ENCODE measurements at regions not wholly inside any gene's neighbourhood (a gene's known extent, or its start where the extent isn't known, plus 50 kb on each side); places are given as distances from the start of the nearest gene placed in this dataset.
"Not testable (repeated sequence)": the region's sequence is repeated elsewhere in the genome, so short reads cannot be mapped to it uniquely, and the experiment has no call there.

DNA sequence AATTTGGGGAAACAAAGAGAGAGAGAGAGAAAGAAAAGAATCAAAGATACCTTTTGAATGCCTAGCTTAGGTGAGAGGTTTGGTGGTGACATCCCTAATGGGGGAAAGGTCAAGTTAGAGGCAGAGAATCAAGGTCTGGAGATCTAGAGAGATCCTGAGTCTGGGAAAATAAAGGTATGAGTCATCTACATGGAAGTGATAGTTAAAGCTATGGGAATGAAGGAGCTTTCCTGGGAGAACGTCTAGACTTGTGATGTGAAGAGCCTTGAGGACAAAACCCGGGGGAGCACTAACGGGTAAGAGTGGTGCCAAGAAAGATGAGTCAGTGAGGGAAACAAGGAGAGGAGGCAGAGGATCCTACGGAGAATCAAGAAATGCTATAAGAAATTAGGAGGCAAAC lies 110.8 kb upstream of the RUNX1 start:
- Histone ChIP-seq H3K36me3 (ENCODE audit: control insufficient read depth in 1 of 2, insufficient read depth in 2 of 2, low read length in 2 of 2) (no peaks in the 10 kb centered on the region), H3K9ac (ENCODE audit: low read depth in 1 of 2, low read length in 2 of 2) (no peak overlapping the region), H3K4me3 (ENCODE audit: low read depth in 1 of 2, low read length in 2 of 2) (no peak overlapping the region), H3K9me3 (ENCODE audit: control insufficient read depth in 1 of 2, low read length in 2 of 2) (peaks cover 0 to 8% of the 10 kb centered on the region in 2 donors), H3K27ac (ENCODE audit: low read depth, low read length) (no peak overlapping the region), H3K27me3 (ENCODE audit: control insufficient read depth in 1 of 2, insufficient read depth in 2 of 2, low read length in 2 of 2) (no peaks in the 10 kb centered on the region), H3K4me1 (ENCODE audit: control insufficient read depth in 1 of 2, insufficient read depth in 2 of 2, low read length in 2 of 2) (no peaks in the 10 kb centered on the region)

DNA sequence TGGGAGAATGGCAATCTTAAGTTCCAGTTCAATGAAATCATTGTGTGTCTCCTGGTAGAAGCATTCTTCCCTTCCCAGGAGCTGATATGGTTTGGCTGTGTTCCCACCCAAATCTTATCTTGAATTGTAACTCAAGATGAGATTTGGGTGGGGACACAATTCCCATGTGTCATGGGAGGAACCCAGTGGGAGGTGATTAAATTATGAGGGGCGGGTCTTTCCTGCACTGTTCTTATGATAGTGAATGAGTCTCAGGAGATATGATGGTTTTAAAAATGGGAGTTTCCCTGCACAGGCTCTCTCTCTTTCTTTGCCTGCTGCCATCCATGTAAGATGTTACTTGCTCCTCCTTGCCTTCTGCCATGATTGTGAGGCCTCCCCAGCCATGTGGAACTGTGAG lies 108.3 kb upstream of the RUNX1 start:
- not testable (repeated sequence) for H3K27me3 ChIP-seq (ENCODE audit: control insufficient read depth in 1 of 2, insufficient read depth in 2 of 2, low read length in 2 of 2); H3K4me3 ChIP-seq (ENCODE audit: low read depth in 1 of 2, low read length in 2 of 2); H3K9me3 ChIP-seq (ENCODE audit: control insufficient read depth in 1 of 2, low read length in 2 of 2); H3K9ac ChIP-seq (ENCODE audit: low read depth in 1 of 2, low read length in 2 of 2); H3K36me3 ChIP-seq (ENCODE audit: control insufficient read depth in 1 of 2, insufficient read depth in 2 of 2, low read length in 2 of 2); H3K4me1 ChIP-seq (ENCODE audit: control insufficient read depth in 1 of 2, insufficient read depth in 2 of 2, low read length in 2 of 2); H3K27ac ChIP-seq (ENCODE audit: low read depth, low read length)

DNA sequence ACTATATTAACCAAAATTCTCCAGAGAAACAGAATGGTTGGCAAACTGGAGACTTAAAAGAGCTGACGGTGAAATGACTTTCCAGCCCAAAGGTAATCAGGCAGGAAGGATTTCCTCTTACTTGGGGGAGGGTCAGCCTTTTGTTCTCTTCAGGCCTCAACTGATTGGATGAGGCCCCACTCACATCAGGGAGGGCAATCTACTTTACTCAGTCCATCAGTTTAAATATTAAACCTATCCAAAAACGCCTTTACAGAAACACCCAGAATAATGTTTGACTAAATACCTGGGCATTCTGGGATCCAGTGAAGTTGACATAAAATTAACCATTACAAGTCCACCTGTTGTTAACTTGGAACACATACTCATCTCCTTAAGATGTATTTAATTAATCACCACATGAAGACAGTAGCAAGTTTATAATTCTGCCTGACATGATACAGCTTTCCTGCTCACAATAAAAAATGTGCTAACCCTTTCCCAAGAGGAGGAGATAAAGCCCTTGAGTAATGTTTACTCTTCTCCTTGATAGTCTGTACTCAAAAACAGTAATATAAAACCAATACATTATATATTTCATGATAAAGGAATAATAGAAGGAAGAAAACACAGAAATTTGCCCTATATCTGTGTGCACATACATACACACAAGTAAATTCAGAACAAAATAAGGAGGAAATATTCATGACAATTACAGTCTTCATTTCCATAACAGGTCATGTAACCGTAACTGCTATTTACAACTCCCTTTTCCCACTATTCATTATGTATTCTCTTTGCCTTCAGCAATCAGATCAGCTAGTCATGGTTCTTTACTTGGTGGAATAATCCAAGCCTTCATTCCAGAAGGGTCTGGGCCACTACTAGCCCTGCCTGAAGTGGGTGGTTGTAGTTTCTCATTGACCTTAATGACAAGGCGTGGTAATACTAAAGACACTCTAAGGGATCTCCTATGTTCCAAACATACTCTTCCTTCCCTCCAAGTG lies 107.5 kb upstream of the RUNX1 start:
- Histone ChIP-seq H3K27ac (ENCODE audit: low read depth, low read length) (no peak overlapping the region), H3K27me3 (ENCODE audit: control insufficient read depth in 1 of 2, insufficient read depth in 2 of 2, low read length in 2 of 2) (no peaks in the 10 kb centered on the region), H3K4me1 (ENCODE audit: control insufficient read depth in 1 of 2, insufficient read depth in 2 of 2, low read length in 2 of 2) (no peaks in the 10 kb centered on the region), H3K4me3 (ENCODE audit: low read depth in 1 of 2, low read length in 2 of 2) (no peak overlapping the region), H3K9ac (ENCODE audit: low read depth in 1 of 2, low read length in 2 of 2) (no peak overlapping the region), H3K9me3 (ENCODE audit: control insufficient read depth in 1 of 2, low read length in 2 of 2) (peaks cover 0 to 8% of the 10 kb centered on the region in 2 donors), H3K36me3 (ENCODE audit: control insufficient read depth in 1 of 2, insufficient read depth in 2 of 2, low read length in 2 of 2) (no peaks in the 10 kb centered on the region)

DNA sequence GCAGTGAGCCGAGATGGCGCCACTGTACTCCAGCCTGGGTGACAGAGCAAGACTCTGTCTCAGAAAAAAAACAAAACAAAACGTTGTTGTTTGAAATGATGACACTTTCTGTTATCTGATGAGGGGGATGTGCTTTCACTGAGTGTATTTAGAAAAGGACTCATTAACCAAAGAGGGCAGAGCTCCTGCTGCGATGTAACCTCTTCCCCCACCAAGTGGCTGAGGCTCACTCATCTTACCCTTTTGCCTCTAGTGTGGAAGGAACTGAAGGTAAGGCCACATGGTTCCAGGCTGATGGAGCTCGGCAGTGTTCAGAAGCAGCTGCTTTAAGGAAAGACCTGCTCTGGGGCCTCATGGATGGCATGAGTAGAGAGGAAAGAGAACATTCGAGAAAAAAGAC lies 105.7 kb upstream of the RUNX1 start:
- no peaks in the 10 kb centered on the region for H3K4me1 ChIP-seq (ENCODE audit: control insufficient read depth in 1 of 2, insufficient read depth in 2 of 2, low read length in 2 of 2)
- H3K9me3 ChIP-seq (ENCODE audit: control insufficient read depth in 1 of 2, low read length in 2 of 2), result peaks cover 0 to 8% of the 10 kb centered on the region in 2 donors
- no peak overlapping the region for H3K27ac ChIP-seq (ENCODE audit: low read depth, low read length)
- no peak overlapping the region for H3K4me3 ChIP-seq (ENCODE audit: low read depth in 1 of 2, low read length in 2 of 2)
- no peak overlapping the region for H3K9ac ChIP-seq (ENCODE audit: low read depth in 1 of 2, low read length in 2 of 2)
- H3K27me3 ChIP-seq (ENCODE audit: control insufficient read depth in 1 of 2, insufficient read depth in 2 of 2, low read length in 2 of 2), result no peaks in the 10 kb centered on the region
- H3K36me3 ChIP-seq (ENCODE audit: control insufficient read depth in 1 of 2, insufficient read depth in 2 of 2, low read length in 2 of 2), result no peaks in the 10 kb centered on the region

DNA sequence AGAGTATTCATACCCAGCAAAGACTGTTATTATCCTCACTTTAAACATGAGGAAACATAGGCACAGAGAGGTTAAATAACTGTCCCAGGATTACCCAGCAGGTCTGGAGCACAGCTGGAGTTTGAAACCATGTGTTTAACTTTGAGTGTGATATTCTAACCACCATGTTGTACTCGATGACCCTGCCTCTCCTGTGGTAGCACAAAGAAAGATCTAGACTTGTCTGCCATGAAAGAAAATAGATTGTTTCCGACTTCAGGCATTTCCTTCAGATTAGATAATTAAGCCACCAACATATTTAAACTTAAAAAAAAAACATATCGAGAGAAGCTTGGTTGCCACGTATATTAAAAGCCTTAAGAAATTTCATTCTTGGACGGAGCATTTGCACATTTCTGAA lies 104.6 kb upstream of the RUNX1 start:
- Histone ChIP-seq H3K27ac (ENCODE audit: low read depth, low read length) (no peak overlapping the region), H3K36me3 (ENCODE audit: control insufficient read depth in 1 of 2, insufficient read depth in 2 of 2, low read length in 2 of 2) (no peaks in the 10 kb centered on the region), H3K9me3 (ENCODE audit: control insufficient read depth in 1 of 2, low read length in 2 of 2) (peaks cover 0 to 8% of the 10 kb centered on the region in 2 donors), H3K4me3 (ENCODE audit: low read depth in 1 of 2, low read length in 2 of 2) (no peak overlapping the region), H3K27me3 (ENCODE audit: control insufficient read depth in 1 of 2, insufficient read depth in 2 of 2, low read length in 2 of 2) (no peaks in the 10 kb centered on the region), H3K9ac (ENCODE audit: low read depth in 1 of 2, low read length in 2 of 2) (no peak overlapping the region), H3K4me1 (ENCODE audit: control insufficient read depth in 1 of 2, insufficient read depth in 2 of 2, low read length in 2 of 2) (no peaks in the 10 kb centered on the region)

DNA sequence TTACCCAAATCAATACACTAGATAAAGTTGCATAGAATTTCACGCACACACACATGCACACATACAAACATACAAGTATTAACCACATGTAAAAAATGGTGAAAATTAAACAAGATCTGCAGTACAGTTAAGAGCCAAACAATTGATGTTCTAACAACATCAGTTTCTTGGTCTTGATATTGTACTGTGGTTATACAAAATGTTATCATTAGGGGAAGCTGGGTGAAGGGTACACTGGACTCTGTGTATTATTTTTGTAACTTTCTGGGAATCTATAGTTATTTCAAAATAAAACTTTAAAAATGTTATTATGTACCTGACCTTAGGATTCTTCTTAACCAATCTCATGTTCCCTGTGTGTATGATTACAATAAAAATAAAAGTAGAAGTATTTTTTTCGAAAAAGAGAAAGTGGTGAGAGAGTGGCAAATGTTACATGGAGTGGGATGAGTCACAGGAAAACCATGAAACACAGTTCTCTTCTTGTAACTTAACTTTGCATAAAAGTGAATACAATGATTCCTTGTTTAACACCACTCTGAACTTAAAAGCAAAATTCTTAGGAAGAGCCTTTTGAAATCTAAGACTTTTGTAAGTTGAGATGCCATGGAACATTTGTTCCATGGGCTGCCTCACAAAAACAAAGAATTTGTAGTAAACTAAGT lies 101.6 kb upstream of the RUNX1 start:
- H3K9ac ChIP-seq (ENCODE audit: low read depth in 1 of 2, low read length in 2 of 2), result no peak overlapping the region
- H3K27me3 ChIP-seq (ENCODE audit: control insufficient read depth in 1 of 2, insufficient read depth in 2 of 2, low read length in 2 of 2), result no peaks in the 10 kb centered on the region
- no peak overlapping the region for H3K4me3 ChIP-seq (ENCODE audit: low read depth in 1 of 2, low read length in 2 of 2)
- H3K27ac ChIP-seq (ENCODE audit: low read depth, low read length), result no peak overlapping the region
- H3K4me1 ChIP-seq (ENCODE audit: control insufficient read depth in 1 of 2, insufficient read depth in 2 of 2, low read length in 2 of 2), result no peaks in the 10 kb centered on the region
- H3K36me3 ChIP-seq (ENCODE audit: control insufficient read depth in 1 of 2, insufficient read depth in 2 of 2, low read length in 2 of 2), result no peaks in the 10 kb centered on the region
- no peaks in the 10 kb centered on the region for H3K9me3 ChIP-seq (ENCODE audit: control insufficient read depth in 1 of 2, low read length in 2 of 2)

DNA sequence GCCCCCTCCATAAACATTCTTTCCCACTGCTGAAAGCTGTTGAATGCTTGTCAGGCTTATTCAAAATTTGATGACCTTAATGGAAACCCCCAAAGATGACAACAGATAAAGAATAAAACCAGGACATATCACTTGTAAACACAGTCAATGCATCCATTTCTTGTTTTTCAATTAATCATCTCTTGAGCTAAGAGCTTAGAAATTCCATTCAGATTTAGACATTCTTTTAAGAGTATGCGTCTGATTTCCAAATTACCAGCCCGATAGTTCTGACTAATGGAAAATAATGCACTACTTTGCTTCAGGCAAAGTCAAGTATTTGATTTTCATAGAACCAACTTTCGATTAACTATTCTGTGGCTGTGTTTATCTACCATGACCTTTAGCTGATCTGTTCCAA lies 100.6 kb upstream of the RUNX1 start:
- H3K36me3 ChIP-seq (ENCODE audit: control insufficient read depth in 1 of 2, insufficient read depth in 2 of 2, low read length in 2 of 2), result no peaks in the 10 kb centered on the region
- no peaks in the 10 kb centered on the region for H3K27me3 ChIP-seq (ENCODE audit: control insufficient read depth in 1 of 2, insufficient read depth in 2 of 2, low read length in 2 of 2)
- H3K9ac ChIP-seq (ENCODE audit: low read depth in 1 of 2, low read length in 2 of 2), result no peak overlapping the region
- H3K4me3 ChIP-seq (ENCODE audit: low read depth in 1 of 2, low read length in 2 of 2), result no peak overlapping the region
- H3K27ac ChIP-seq (ENCODE audit: low read depth, low read length), result no peak overlapping the region
- no peaks in the 10 kb centered on the region for H3K9me3 ChIP-seq (ENCODE audit: control insufficient read depth in 1 of 2, low read length in 2 of 2)
- no peaks in the 10 kb centered on the region for H3K4me1 ChIP-seq (ENCODE audit: control insufficient read depth in 1 of 2, insufficient read depth in 2 of 2, low read length in 2 of 2)

DNA sequence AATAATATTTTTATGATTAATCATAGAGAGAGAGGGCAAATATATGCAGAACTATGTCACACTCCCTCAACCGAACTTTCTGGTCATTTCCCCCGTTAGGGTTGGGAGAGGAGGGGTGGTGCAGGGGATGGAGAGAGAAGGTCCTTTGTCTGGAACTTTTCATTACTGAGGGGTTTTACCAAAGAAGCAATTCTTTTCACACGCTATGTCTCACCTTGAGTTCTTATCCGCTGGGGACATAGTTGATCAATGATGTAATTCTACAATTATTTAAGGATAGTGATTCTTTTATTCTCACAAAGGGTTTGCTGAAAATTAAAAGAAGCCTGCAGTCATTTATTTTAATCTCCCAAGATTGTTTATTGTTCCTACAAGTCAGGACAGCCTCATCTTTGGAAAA lies 98.3 kb upstream of the RUNX1 start:
- Histone ChIP-seq H3K9me3 (ENCODE audit: control insufficient read depth in 1 of 2, low read length in 2 of 2) (no peaks in the 10 kb centered on the region), H3K4me3 (ENCODE audit: low read depth in 1 of 2, low read length in 2 of 2) (no peak overlapping the region), H3K27ac (ENCODE audit: low read depth, low read length) (no peak overlapping the region), H3K9ac (ENCODE audit: low read depth in 1 of 2, low read length in 2 of 2) (no peak overlapping the region), H3K4me1 (ENCODE audit: control insufficient read depth in 1 of 2, insufficient read depth in 2 of 2, low read length in 2 of 2) (no peaks in the 10 kb centered on the region), H3K27me3 (ENCODE audit: control insufficient read depth in 1 of 2, insufficient read depth in 2 of 2, low read length in 2 of 2) (no peaks in the 10 kb centered on the region), H3K36me3 (ENCODE audit: control insufficient read depth in 1 of 2, insufficient read depth in 2 of 2, low read length in 2 of 2) (no peaks in the 10 kb centered on the region)

DNA sequence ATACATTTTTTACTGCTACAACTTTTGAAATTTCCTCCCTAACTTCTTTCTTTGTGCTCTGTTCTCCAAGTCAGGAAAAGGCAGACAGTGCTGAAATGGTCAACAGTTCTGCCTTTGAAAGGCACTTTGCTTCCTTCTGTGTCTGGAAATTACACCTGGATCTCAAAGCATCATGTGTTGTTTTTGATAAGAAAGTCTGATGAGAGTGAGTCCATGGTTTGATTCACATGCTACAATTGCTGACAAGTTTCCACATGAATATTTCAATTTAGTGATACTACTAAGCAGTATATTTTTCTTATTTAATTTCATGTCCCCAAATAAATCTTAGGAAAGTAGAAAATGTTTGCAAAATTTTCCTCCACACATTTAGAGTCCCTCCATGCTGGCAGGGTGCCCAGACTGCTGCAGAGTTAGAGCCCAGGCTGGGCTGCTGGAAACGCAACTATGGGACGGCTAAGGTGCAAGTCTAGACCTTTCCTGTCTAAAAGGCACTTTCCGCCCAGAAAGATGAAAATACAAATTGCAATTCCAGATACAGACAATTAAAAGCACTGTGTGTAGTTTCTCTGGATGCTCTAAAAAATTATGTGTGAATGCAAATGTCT lies 96.6 kb upstream of the RUNX1 start:
- no peaks in the 10 kb centered on the region for H3K9me3 ChIP-seq (ENCODE audit: control insufficient read depth in 1 of 2, low read length in 2 of 2)
- no peaks in the 10 kb centered on the region for H3K4me1 ChIP-seq (ENCODE audit: control insufficient read depth in 1 of 2, insufficient read depth in 2 of 2, low read length in 2 of 2)
- H3K27ac ChIP-seq (ENCODE audit: low read depth, low read length), result no peak overlapping the region
- H3K36me3 ChIP-seq (ENCODE audit: control insufficient read depth in 1 of 2, insufficient read depth in 2 of 2, low read length in 2 of 2), result no peaks in the 10 kb centered on the region
- H3K4me3 ChIP-seq (ENCODE audit: low read depth in 1 of 2, low read length in 2 of 2), result no peak overlapping the region
- H3K27me3 ChIP-seq (ENCODE audit: control insufficient read depth in 1 of 2, insufficient read depth in 2 of 2, low read length in 2 of 2), result no peaks in the 10 kb centered on the region
- H3K9ac ChIP-seq (ENCODE audit: low read depth in 1 of 2, low read length in 2 of 2), result no peak overlapping the region

DNA sequence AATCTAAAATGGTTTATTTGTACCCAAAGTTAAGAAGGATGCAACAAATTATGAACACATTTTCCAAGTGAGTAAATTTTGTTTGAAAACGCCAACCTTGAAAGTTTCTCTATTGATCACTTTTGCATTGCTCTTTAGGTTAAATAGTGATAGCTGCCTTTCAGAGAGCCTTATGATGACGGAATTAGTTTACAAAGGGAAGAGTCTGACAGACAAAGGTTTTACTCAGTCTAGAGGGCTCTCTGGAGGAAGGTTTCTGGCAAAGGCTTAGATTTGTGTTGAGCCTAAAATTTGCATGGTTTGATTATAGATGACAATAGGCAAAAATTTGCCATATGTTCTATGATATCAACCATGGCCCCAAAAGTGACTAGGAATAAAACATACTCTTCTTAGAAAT lies 95.9 kb upstream of the RUNX1 start:
- H3K4me3 ChIP-seq (ENCODE audit: low read depth in 1 of 2, low read length in 2 of 2), result no peak overlapping the region
- H3K9ac ChIP-seq (ENCODE audit: low read depth in 1 of 2, low read length in 2 of 2), result no peak overlapping the region
- H3K36me3 ChIP-seq (ENCODE audit: control insufficient read depth in 1 of 2, insufficient read depth in 2 of 2, low read length in 2 of 2), result no peaks in the 10 kb centered on the region
- no peaks in the 10 kb centered on the region for H3K4me1 ChIP-seq (ENCODE audit: control insufficient read depth in 1 of 2, insufficient read depth in 2 of 2, low read length in 2 of 2)
- H3K27ac ChIP-seq (ENCODE audit: low read depth, low read length), result no peak overlapping the region
- H3K27me3 ChIP-seq (ENCODE audit: control insufficient read depth in 1 of 2, insufficient read depth in 2 of 2, low read length in 2 of 2), result no peaks in the 10 kb centered on the region
- H3K9me3 ChIP-seq (ENCODE audit: control insufficient read depth in 1 of 2, low read length in 2 of 2), result no peaks in the 10 kb centered on the region
